ENCODE measurements at regions not wholly inside any gene's neighbourhood (a gene's known extent, or its start where the extent isn't known, plus 50 kb on each side); places are given as distances from the start of the nearest gene placed in this dataset.

DNA sequence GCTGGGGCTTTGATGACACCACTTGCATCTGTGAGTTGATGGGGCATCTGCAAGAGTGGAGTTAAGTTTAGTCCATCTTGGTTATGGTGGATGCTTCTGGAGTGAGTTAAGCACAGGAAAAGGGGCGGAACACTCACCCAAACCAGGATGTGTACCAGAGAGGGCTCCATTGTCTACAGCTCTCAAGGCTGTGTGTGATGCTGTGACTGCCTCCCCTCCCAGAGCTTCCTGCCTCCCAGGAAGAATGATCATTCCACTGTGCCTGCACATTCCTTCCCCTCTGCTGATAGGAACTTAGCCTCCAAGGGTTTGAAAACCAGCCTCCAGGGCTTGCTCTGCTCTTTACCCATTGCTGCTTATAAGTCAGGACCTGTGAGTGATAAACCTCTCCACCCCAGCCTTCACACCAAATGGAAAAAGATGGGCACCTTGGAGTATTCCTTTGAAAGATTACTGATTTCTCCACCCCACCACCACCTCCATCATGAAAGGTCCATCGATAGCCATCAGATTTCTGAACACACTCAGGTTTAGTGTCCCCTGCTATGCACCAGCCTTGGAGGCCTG is 160.1 kb upstream of the SPRY4 start:
- TF ChIP-seq EZH2phosphoT487 (IDR thresholded peaks at IDR 0.05; ENCODE audit: borderline replicate concordance, low read length) (no peak), EZH2 (IDR thresholded peaks at IDR 0.05; ENCODE audit: low read length, unreplicated experiment) (no peak)
- TF ChIP-seq, protein P1, sequence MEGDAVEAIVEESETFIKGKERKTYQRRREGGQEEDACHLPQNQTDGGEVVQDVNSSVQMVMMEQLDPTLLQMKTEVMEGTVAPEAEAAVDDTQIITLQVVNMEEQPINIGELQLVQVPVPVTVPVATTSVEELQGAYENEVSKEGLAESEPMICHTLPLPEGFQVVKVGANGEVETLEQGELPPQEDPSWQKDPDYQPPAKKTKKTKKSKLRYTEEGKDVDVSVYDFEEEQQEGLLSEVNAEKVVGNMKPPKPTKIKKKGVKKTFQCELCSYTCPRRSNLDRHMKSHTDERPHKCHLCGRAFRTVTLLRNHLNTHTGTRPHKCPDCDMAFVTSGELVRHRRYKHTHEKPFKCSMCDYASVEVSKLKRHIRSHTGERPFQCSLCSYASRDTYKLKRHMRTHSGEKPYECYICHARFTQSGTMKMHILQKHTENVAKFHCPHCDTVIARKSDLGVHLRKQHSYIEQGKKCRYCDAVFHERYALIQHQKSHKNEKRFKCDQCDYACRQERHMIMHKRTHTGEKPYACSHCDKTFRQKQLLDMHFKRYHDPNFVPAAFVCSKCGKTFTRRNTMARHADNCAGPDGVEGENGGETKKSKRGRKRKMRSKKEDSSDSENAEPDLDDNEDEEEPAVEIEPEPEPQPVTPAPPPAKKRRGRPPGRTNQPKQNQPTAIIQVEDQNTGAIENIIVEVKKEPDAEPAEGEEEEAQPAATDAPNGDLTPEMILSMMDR (conservative IDR thresholded peaks at IDR 0.05; ENCODE audit: low read depth, low read length), result no peak
- Histone ChIP-seq H3K9ac (ENCODE audit: low read length) (no peak overlapping the region), H3K4me2 (ENCODE audit: low read length) (no peak overlapping the region), H3K79me2 (ENCODE audit: low read length) (no peaks in the 10 kb centered on the region), H4K20me1 (ENCODE audit: low read length) (no peaks in the 10 kb centered on the region), H3K4me3 (ENCODE audit: low read length) (no peak overlapping the region), H3K9me2 (replicated peaks; ENCODE audit: low read length) (no peaks in the 10 kb centered on the region), H3K4me1 (ENCODE audit: insufficient read depth, low read length) (no peaks in the 10 kb centered on the region), H3K36me3 (ENCODE audit: low read depth, low read length) (no peaks in the 10 kb centered on the region), H3K9me3 (ENCODE audit: low read length) (no peaks in the 10 kb centered on the region), H3K27ac (ENCODE audit: low read length) (no peak overlapping the region), H2AFZ (ENCODE audit: low read length) (no peak overlapping the region), H3F3A (ENCODE audit: low read length, unreplicated experiment) (no peaks in the 10 kb centered on the region), H3K27me3 (ENCODE audit: low read length) (no peaks in the 10 kb centered on the region)
- BruUV-seq (replicated peaks), result no TSS peak
- POLR2A ChIA-PET (ENCODE audit: unreplicated experiment), result no interaction called here
- no peak for ATAC-seq
- DNase-seq, result no peak
- intact Hi-C loops (cut with micrococcal nuclease), result no loop called here
- CTCF ChIA-PET, result no interaction called here

DNA sequence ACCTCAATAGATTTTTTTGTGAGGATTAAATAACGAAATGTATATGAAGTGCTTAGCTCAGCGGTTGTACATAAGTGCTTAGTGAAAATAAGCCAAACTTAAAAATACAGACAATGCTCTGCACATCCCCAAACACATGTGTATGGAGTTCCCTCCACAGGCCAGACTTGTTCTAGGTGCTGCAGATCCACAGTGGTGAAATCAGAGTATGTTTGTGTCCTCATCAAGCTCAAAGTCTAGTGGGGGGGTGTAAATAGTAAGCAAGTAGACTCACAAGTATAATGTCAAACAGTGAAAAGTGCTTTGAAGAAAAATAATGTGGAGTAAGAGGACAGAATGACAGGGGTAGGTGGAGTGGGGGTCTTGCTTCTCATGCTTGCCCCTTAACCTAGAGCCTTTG is 157.4 kb upstream of the SPRY4 start:
- TF ChIP-seq, protein P1 (conservative IDR thresholded peaks at IDR 0.05; ENCODE audit: low read depth, low read length), result no peak
- no peak for TF ChIP-seq EZH2phosphoT487 (IDR thresholded peaks at IDR 0.05; ENCODE audit: borderline replicate concordance, low read length)
- no peak for TF ChIP-seq EZH2 (IDR thresholded peaks at IDR 0.05; ENCODE audit: low read length, unreplicated experiment)
- no peaks in the 10 kb centered on the region for H3K79me2 ChIP-seq (ENCODE audit: low read length)
- H4K20me1 ChIP-seq (ENCODE audit: low read length), result no peaks in the 10 kb centered on the region
- intact Hi-C loops (cut with micrococcal nuclease), result no loop called here
- no peaks in the 10 kb centered on the region for H3F3A ChIP-seq (ENCODE audit: low read length, unreplicated experiment)
- no peak for ATAC-seq
- H3K36me3 ChIP-seq (ENCODE audit: low read depth, low read length), result no peaks in the 10 kb centered on the region
- H3K4me2 ChIP-seq (ENCODE audit: low read length), result no peak overlapping the region
- H3K4me1 ChIP-seq (ENCODE audit: insufficient read depth, low read length), result no peaks in the 10 kb centered on the region
- no peak for DNase-seq
- no TSS peak for BruUV-seq (replicated peaks)
- H2AFZ ChIP-seq (ENCODE audit: low read length), result no peak overlapping the region
- no peaks in the 10 kb centered on the region for H3K9me3 ChIP-seq (ENCODE audit: low read length)
- H3K9ac ChIP-seq (ENCODE audit: low read length), result no peak overlapping the region
- no peak overlapping the region for H3K4me3 ChIP-seq (ENCODE audit: low read length)
- POLR2A ChIA-PET (ENCODE audit: unreplicated experiment), result no interaction called here
- no peaks in the 10 kb centered on the region for H3K9me2 ChIP-seq (replicated peaks; ENCODE audit: low read length)
- CTCF ChIA-PET, result no interaction called here
- no peaks in the 10 kb centered on the region for H3K27me3 ChIP-seq (ENCODE audit: low read length)
- no peak overlapping the region for H3K27ac ChIP-seq (ENCODE audit: low read length)

DNA sequence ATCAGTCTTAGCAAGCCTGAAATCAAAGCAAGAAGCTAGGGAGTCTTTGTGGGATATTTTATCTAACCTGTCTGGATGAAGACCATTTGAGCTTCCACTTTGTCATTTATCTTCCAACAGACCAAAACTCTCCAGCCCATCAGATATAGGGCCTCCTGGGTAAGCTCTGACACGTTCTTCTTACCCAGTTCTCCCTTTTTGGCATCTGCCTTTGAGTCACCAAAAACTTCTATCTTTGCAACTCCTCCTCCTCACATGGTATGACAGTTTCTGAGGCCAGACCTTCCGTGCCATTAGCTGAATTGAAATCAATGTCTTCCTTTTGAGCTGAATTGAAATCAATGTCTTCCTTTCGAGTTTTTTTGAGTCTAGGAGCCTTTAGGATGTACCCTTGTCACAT is 156.6 kb upstream of the SPRY4 start:
- CTCF ChIA-PET, result no interaction called here
- Histone ChIP-seq H3K4me2 (ENCODE audit: low read length) (no peak overlapping the region), H3K36me3 (ENCODE audit: low read depth, low read length) (no peaks in the 10 kb centered on the region), H2AFZ (ENCODE audit: low read length) (no peak overlapping the region), H3K9me3 (ENCODE audit: low read length) (no peaks in the 10 kb centered on the region), H3K9ac (ENCODE audit: low read length) (no peak overlapping the region), H3K9me2 (replicated peaks; ENCODE audit: low read length) (no peaks in the 10 kb centered on the region), H3K4me1 (ENCODE audit: insufficient read depth, low read length) (no peaks in the 10 kb centered on the region), H3F3A (ENCODE audit: low read length, unreplicated experiment) (no peaks in the 10 kb centered on the region), H3K27ac (ENCODE audit: low read length) (no peak overlapping the region), H3K4me3 (ENCODE audit: low read length) (no peak overlapping the region), H3K79me2 (ENCODE audit: low read length) (no peaks in the 10 kb centered on the region), H4K20me1 (ENCODE audit: low read length) (no peaks in the 10 kb centered on the region), H3K27me3 (ENCODE audit: low read length) (no peaks in the 10 kb centered on the region)
- TF ChIP-seq EZH2phosphoT487 (IDR thresholded peaks at IDR 0.05; ENCODE audit: borderline replicate concordance, low read length), result no peak
- TF ChIP-seq, protein P1 (conservative IDR thresholded peaks at IDR 0.05; ENCODE audit: low read depth, low read length), result no peak
- TF ChIP-seq EZH2 (IDR thresholded peaks at IDR 0.05; ENCODE audit: low read length, unreplicated experiment), result no peak
- POLR2A ChIA-PET (ENCODE audit: unreplicated experiment), result no interaction called here
- ATAC-seq (no peak), DNase-seq (no peak)
- intact Hi-C loops (cut with micrococcal nuclease), result no loop called here
- no TSS peak for BruUV-seq (replicated peaks)

Data from PC-3 (cell line).